22Rv1 (cell line): ENCODE measurements at regions not wholly inside any gene's neighbourhood (a gene's known extent, or its start where the extent isn't known, plus 50 kb on each side); places are given as distances from the start of the nearest gene placed in this dataset.

Source experiments
- H3K27ac ChIP-seq: fragments of 450-650 bp; 2 replicates; pipeline ENCODE4 v1.5.1; 2017
- ZFX ChIP-seq: fragments of 450-650 bp; IDR thresholded peaks from 2 replicates; pipeline ENCODE4 v1.6.1; 2017; ENCODE audit warnings: antibody characterized with exemption, borderline replicate concordance
- TF ChIP-seq, protein P1 (sequence below): fragments of 450-650 bp; IDR thresholded peaks from 2 replicates; pipeline ENCODE4 v1.5.1; 2017; ENCODE audit warnings: mild to moderate bottlenecking

DNA sequence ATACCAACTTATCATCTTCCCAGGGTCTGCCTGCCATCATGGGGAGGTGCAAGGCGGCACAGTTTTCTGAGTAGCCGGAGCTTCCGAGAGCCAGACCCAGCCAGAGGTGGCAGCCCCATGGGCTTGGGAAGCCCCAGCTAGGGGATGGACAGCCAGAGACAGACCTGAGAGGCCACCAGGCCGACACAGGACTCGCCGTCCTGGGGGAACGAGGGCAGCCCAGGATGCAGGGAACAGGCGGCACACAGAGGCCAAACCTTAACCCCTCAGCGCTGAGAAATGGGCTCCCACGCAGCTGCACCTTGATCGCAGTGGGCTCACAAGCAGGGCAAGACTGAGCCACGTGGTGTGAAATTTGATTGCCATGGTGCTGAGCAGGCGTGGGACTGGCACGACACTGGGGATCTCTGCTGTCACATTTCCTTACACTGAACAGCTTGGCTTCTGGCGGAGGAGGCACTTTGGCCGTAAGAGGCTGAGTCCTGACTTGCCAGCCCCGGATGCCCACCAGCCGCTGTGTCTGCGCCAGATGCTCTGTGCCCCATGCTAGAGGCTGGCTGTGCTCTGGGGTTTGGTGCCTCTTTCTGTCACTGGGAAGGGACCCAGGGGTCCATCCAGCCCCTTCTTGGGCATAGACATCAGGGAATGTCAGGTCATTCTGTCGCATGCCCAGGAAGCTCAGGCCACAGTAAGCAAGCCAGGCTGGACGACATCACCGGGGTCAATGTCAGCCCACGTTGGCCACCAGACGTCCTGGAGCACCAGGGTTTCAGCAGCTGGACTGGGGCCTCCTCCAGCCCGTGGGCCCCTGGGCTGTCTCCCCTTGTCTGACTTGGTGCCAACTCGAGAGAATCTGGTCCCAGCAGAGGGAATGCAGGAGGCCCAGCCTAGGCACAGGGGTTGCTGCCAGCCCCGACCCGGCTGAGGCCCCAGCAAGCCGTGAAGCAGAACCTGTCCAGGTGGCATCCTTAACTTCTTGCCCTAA, 312.1 kb upstream of the MYT1L start:
- no peak for TF ChIP-seq ZFX
- TF ChIP-seq, protein P1, sequence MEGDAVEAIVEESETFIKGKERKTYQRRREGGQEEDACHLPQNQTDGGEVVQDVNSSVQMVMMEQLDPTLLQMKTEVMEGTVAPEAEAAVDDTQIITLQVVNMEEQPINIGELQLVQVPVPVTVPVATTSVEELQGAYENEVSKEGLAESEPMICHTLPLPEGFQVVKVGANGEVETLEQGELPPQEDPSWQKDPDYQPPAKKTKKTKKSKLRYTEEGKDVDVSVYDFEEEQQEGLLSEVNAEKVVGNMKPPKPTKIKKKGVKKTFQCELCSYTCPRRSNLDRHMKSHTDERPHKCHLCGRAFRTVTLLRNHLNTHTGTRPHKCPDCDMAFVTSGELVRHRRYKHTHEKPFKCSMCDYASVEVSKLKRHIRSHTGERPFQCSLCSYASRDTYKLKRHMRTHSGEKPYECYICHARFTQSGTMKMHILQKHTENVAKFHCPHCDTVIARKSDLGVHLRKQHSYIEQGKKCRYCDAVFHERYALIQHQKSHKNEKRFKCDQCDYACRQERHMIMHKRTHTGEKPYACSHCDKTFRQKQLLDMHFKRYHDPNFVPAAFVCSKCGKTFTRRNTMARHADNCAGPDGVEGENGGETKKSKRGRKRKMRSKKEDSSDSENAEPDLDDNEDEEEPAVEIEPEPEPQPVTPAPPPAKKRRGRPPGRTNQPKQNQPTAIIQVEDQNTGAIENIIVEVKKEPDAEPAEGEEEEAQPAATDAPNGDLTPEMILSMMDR = no peak
- H3K27ac ChIP-seq = no peak overlapping the region

- no peak for TF ChIP-seq ZFX
- TF ChIP-seq, protein P1 = no peak
- no peak overlapping the region for H3K27ac ChIP-seq
Observed at GRCh38 chr2:2641541-2642410, 310.7 kb upstream of the MYT1L start.

DNA sequence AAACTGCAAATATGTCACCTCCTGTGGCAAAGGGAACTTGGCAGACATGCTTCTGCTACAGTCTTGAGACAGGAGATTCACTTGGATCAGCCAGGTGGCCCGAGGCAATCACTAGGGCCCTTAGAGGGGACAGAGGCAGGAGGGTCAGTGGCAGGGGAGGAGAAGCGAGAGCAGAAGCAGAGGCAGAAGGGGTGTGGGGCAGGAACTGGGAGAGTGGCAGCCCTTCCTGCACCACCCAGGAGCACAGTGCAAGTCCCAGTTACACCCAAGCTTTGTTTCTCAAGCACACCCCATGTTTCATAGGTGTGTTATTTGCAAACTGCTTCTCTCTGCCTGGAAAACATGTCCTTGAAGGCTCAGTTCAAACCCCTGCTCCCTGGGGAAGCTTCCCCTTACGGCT, 309.7 kb upstream of the MYT1L start:
- no peak overlapping the region for H3K27ac ChIP-seq
- TF ChIP-seq, protein P1 = no peak
- TF ChIP-seq ZFX = no peak

DNA sequence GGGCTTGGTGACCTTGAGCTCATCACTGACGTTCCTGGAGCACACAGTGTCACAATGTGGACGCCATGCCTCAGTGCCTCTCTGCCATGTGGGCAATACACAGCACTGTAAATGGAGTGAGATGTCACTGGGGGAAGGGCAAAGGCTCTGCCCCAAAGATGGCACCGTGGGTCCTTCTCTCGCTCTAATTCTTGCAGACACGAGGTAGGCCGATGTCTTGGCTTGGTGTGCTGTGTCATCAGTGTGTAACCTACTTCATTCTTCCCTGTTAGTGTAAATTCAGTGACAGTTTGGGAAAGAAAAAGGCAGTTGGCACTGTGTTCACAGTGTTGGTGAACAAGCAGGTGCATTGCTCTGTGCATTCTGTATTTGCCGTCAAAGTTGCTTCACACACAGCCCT, 309.3 kb upstream of the MYT1L start:
- no peak overlapping the region for H3K27ac ChIP-seq
- TF ChIP-seq ZFX = no peak
- TF ChIP-seq, protein P1 = no peak

GRCh38 chr2:2639251-2640139, 308.4 kb upstream of the MYT1L start:
- no peak overlapping the region for H3K27ac ChIP-seq
- TF ChIP-seq, protein P1 = no peak
- no peak for TF ChIP-seq ZFX

DNA sequence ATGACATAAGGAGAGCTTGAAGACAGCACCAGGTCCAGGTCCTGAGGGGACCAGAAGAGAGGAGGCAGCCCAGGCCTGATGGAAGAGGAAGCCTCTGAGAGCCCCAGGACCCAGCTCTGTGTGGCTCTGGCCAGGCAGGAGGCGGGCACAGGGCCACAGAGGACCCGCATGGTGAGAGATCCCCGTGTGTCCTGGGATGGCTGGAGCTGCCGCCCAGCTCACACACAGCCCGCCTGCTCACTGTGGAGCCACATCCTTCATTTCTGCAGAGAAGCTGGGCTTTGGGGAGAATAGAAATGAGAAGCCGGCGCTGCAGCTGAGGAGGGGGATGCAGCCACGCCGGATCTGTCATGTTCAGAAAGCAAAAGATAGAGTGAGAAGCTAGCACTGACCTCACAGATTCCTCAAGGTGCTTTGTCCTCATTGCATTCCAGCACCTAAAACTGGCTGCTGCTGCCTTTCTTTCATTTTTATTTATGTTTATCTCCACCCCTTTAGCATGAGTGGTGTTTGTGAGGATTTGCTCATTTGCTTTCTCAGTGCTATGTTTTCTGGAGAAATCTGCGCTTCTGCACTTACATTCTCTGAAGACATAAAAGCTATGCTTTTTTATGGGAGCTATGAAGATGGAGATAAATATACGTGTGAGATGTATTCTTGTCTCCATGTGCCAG, 307.6 kb upstream of the MYT1L start:
- no peak overlapping the region for H3K27ac ChIP-seq
- TF ChIP-seq ZFX = no peak
